WERI-Rb-1 (cell line): ENCODE measurements at regions not wholly inside any gene's neighbourhood (a gene's known extent, or its start where the extent isn't known, plus 50 kb on each side); places are given as distances from the start of the nearest gene placed in this dataset.

Experiments used
- DNase-seq: peaks from one replicate; pipeline ENCODE4 v3.0.0-alpha.2; 2020
- H3K27ac ChIP-seq: fragments of 250-450 bp; sonication (Bioruptor Pico); 2 replicates; pipeline ENCODE4 v1.5.1; 2020; ENCODE audit warnings: mild to moderate bottlenecking, moderate library complexity
- H3K27me3 ChIP-seq: fragments of 250-450 bp; sonication (Bioruptor Pico); 2 replicates; pipeline ENCODE4 v1.5.1; 2021; ENCODE audit warnings: mild to moderate bottlenecking, low read depth, moderate library complexity; ENCODE audit not compliant: insufficient read depth, severe bottlenecking
- H3K36me3 ChIP-seq: fragments of 250-450 bp; sonication (Bioruptor Pico); 2 replicates; pipeline ENCODE4 v1.5.1; 2020; ENCODE audit warnings: mild to moderate bottlenecking, moderate library complexity
- H3K4me3 ChIP-seq: 2 replicates; pipeline ENCODE4 v1.5.1; 2011; ENCODE audit warnings: low read depth, mild to moderate bottlenecking, control low read depth, low read length
- H3K9me3 ChIP-seq: fragments of 250-450 bp; sonication (Bioruptor Pico); 2 replicates; pipeline ENCODE4 v1.5.1; 2021; ENCODE audit warnings: mild to moderate bottlenecking, moderate library complexity; ENCODE audit not compliant: severe bottlenecking
- CTCF ChIP-seq: IDR thresholded peaks from 2 replicates; pipeline ENCODE4 v1.5.1; 2011; ENCODE audit warnings: low read depth, mild to moderate bottlenecking, control low read depth, inconsistent platforms, low read length

- no peak overlapping the region for H3K27ac ChIP-seq
- no peaks in the 10 kb centered on the region for H3K36me3 ChIP-seq
- H3K9me3 ChIP-seq, result no peaks in the 10 kb centered on the region
- no peak overlapping the region for H3K4me3 ChIP-seq
- no peak for TF ChIP-seq CTCF
- H3K27me3 ChIP-seq, result no peaks in the 10 kb centered on the region
- DNase-seq, result no peak
These were observed 75.4 kb upstream of the ZMIZ1 start for GRCh38 chr10:78993261-78993945.

- H3K9me3 ChIP-seq, result no peaks in the 10 kb centered on the region
- H3K27ac ChIP-seq, result peak overlapping the region; percentile 41; the same call in 1 of the 2 replicates
These were observed 72.6 kb upstream of the ZMIZ1 start for GRCh38 chr10:78995987-78996791.

DNA sequence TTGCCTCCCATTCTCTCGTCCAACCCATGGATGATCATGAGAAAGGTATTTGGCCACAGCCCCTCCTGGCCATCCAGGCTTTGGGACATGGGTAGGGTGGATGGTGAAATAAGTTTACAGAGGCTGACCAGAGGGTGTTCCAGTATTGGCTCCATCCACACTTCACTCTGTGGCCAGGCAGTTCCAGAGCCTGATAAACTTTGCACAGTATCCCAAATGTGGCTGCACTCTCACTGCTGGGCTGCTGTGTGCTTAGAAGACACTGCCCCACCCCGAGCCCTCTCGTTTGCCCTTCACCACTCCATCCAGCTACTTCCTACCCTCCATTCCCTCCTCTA lies 72.0 kb upstream of the ZMIZ1 start:
- no peaks in the 10 kb centered on the region for H3K27me3 ChIP-seq
- DNase-seq, result no peak
- H3K4me3 ChIP-seq, result no peak overlapping the region
- no peaks in the 10 kb centered on the region for H3K9me3 ChIP-seq
- TF ChIP-seq CTCF, result no peak
- H3K36me3 ChIP-seq, result no peaks in the 10 kb centered on the region
- no peak overlapping the region for H3K27ac ChIP-seq

More at GRCh38 chr10:78995987-78996791, 72.6 kb upstream of the ZMIZ1 start:
- no peaks in the 10 kb centered on the region for H3K27me3 ChIP-seq
- DNase-seq, result peak; percentile 68
- H3K4me3 ChIP-seq, result no peak overlapping the region
- no peak for TF ChIP-seq CTCF
- H3K36me3 ChIP-seq, result no peaks in the 10 kb centered on the region

- no peaks in the 10 kb centered on the region for H3K27me3 ChIP-seq
- no peak for TF ChIP-seq CTCF
- no peak overlapping the region for H3K27ac ChIP-seq
- H3K9me3 ChIP-seq, result no peaks in the 10 kb centered on the region
- H3K36me3 ChIP-seq, result no peaks in the 10 kb centered on the region
- H3K4me3 ChIP-seq, result no peak overlapping the region
- DNase-seq, result no peak
These were observed 70.8 kb upstream of the ZMIZ1 start for GRCh38 chr10:78997635-78998618.

DNA sequence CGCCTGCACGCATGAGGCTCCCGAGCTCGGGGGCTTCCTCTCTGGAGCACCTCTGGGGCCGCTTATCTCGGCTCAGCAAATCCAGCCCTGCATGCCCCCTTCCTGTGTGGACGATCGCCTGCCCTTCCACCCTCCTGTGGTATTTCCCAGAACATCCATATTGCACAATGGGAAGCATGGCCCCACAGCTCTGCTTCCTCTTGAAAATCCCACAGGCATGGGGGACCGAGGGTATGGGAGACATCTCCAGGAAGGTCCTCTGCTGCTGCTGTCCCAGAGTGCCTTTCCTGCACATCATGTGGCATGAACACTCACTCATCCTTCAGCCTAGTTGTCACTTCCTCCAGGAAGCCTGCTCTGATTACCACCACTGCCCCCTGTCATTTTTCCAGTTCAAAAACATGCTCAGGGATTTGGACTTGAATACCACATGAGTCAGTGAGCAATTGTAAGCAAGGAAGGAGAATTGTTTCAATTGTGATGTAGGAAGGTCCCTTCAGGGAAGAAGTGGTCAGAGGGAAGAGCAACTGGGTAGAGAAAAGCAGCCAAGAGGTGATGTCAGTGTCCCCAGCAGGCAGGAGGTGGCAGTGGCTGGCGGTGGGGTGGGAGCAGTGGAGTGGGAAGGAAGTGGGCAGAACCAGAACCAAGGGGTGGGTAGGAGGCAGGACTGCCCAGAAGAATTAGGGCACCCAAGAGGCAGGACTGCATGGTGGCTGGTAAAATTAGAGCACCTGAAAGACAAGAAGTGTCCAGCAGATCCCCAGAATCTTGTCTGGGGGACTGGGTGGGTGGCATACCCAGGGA lies 67.5 kb upstream of the ZMIZ1 start:
- Histone ChIP-seq H3K27ac (no peak overlapping the region), H3K36me3 (no peaks in the 10 kb centered on the region), H3K9me3 (no peaks in the 10 kb centered on the region), H3K4me3 (no peak overlapping the region), H3K27me3 (no peaks in the 10 kb centered on the region)
- DNase-seq, result no peak
- no peak for TF ChIP-seq CTCF
